OCI-LY7 (cell line): ENCODE measurements at regions not wholly inside any gene's neighbourhood (a gene's known extent, or its start where the extent isn't known, plus 50 kb on each side); places are given as distances from the start of the nearest gene placed in this dataset.

Experiments
- CTCF ChIP-seq: fragments of 200-600 bp; sonication (generic); conservative IDR thresholded peaks from 2 replicates; pipeline ENCODE4 v1.5.1; 2014; ENCODE audit warnings: mild to moderate bottlenecking, antibody characterized with exemption, low read length, moderate library complexity, mixed read lengths
- EZH2phosphoT487 ChIP-seq: fragments of 200-600 bp; sonication (generic); IDR thresholded peaks from 2 replicates; pipeline ENCODE4 v1.6.1; 2018; ENCODE audit warnings: low read depth, borderline replicate concordance, mild to moderate bottlenecking, mixed run types, antibody characterized with exemption, low read length, moderate library complexity, mixed read lengths

- TF ChIP-seq CTCF (no peak), EZH2phosphoT487 (no peak)
Measured at GRCh38 chr20:48532028-48532427, 295.8 kb downstream of the PREX1 start.
